Stimulated activated CD8-positive, alpha-beta memory T cell treated with anti-CD3 and anti-CD28 coated beads, Interleukin-12 subunit alpha, Interleukin-12 subunit beta, amount 100 ng/mL, for 24 hours (primary cell): ENCODE measurements at regions not wholly inside any gene's neighbourhood (a gene's known extent, or its start where the extent isn't known, plus 50 kb on each side); places are given as distances from the start of the nearest gene placed in this dataset.
"Not testable (repeated sequence)": the region's sequence is repeated elsewhere in the genome, so short reads cannot be mapped to it uniquely, and the experiment has no call there.

Experiments used
- DNase-seq: peaks from one replicate; pipeline ENCODE4 v3.0.0-alpha.2; 2020; ENCODE audit errors: extremely low read depth

DNA sequence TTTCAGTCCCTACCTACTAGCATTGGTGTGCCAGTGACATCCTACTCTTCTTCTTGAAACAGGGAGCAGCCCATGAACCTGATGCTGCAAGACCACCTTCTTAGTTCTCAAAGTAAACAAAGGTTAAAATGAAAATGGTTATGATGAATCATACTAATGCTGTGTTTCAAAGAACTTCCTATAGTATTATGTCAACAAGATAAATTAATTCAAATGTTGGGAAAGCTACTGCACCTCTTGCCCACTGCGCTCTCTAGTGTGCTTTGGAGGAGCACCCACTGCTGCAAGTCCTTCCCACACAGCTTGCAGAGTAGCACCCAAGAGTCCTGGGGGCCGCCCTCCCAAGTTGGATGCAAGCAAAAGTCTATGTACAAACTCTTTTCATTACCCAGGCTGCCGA, 81.1 kb downstream of the CD200R1L start:
- DNase-seq, result no peak

DNA sequence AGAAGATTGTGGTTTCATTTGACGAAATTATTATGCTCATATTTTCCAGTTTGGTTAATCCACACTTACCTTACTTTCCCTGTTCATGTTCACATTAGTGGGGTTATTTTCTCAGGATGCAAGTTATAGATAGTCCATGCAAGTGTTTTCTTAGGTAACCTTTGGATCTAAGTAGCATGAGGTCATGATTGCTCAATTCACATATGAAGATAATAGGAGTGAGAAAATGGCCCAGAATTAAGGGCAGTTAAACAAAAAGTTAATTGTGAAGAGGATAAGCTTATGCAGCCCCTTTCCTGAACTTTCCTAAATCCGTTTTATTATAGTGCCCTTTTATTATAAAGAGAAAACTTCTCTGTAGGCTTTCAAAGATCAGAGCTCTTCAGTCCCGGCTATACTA, 83.4 kb downstream of the CD200R1L start:
- DNase-seq, result no peak

GRCh38 chr3:112761062-112761638, 85.5 kb downstream of the CD200R1L start:
- no peak for DNase-seq

DNA sequence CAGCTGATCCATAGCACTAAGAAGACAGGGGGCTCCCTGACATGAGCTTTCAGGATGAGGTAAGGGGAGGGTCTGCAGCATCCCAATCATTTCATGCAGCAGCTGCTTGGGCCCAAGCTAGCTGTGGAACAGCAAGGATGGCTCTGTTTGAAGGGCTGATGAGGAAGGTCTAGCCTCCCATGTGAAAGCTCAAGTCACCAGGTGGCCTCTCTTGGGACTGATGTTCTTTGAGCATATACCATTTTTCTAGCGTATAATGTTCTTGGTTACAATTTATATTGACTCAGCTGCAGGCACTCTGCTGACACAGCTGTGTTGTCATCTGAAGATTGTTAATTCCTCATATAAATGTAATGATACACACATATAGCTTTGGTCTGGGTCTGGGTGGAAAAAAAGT, 87.0 kb downstream of the CD200R1L start:
- DNase-seq, result no peak

- DNase-seq, result no peak
Observed at GRCh38 chr3:112759210-112759609, 87.5 kb downstream of the CD200R1L start.

- no peak for DNase-seq
Observed at GRCh38 chr3:112757197-112757596, 89.5 kb downstream of the CD200R1L start.

DNA sequence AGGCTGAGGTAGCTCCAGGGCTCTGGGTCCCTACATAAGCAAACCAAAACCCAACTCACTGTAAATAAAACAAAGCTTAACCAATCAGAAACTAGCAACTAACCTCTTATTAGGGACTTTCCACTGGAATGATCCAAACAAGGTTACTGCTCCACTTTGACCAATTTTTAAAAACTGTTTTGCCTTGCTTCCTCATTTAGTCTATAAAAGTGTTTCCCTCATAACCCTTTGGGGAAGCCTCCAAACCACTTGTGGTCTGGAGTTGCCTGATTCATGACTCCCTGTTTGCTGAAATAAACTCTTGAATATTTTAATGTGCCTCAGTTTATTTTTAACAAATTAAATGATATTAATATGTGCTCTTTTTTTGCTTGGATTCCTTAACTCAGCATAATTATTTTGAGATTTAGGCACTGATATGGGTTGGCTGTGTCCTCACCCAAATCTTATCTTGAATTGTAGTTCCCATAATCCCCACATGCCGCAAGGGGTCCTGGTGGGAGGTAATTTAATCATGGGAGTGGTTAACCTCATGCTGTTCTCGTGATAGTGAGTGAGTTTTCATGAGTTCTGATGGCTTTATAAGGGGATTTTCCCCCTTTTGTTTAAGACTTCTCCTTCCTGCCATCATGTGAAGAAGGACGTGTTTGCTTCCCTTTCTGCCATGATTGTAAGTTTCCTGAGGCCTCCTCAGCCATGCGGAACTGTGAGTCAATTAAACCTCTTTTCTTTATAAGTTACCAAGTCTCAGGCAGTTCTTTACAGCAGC, 90.6 kb downstream of the CD200R1L start:
- no peak for DNase-seq

- not testable (repeated sequence) for DNase-seq
Observed at GRCh38 chr3:112755046-112755445, 91.6 kb downstream of the CD200R1L start.

DNA sequence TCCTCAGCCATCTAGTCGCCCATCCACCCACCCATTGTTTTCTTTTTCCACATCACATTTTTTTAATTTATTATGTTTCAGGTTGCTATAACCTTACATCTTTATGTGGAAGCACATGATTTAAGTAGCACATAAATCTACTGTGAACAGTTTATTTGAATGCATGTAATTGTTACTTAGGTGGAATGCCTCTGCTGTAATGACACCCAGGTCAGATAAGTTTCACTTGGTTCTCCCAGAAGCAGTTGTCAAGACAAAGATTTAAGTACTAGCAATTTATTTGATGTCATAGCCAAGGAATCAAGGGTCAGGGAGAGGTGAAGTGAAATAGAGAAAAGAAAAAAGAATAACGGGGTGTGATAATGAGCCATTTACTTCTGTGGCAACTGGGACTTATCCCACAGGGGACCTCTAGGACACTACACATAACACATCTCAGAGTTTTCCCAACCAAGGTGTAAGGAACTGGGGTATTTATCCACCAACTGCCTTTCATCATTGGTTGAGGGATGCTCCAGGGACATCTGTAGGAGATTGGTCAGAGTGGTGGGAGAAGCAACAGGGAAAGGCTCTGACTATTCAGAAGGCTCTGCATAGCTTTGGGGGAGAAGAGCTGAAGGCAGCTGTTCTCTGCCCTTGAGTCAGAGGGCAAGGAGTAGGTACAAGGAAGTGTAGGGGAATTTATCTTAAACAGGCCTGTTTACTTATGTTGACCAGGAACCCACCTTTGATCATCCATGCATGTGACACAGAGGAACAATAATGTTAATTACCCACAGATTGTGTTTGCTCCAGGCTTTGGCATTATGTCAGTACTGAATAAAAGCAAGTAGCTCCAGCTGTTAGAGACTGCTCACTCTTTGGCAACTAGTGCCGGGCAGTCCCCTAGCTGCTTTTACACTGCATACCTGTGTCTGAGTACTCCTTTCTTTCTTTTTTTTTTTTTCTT, 94.8 kb downstream of the CD200R1L start:
- DNase-seq, result no peak

- DNase-seq, result no peak
Observed at GRCh38 chr3:112751061-112751460, 95.6 kb downstream of the CD200R1L start.

DNA sequence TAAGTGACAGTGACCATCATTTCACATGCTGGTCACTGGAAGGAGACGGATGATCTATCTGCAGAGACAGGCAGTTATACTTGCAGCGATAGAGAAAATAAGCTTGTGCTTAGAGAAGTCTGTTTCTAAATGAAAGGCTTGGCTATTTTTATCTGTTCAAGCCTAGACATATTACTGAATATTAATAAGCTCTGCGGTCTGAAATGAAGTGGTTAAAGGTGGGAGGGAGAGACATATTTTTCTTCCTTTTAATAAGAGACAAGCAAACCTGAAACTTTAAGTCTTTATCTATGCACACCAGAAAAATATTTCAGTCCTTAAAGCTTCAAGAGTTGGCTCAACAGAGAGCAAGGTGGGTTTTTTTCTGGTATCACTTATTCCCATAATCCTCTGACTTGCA, 99.0 kb downstream of the CD200R1L start:
- no peak for DNase-seq

DNA sequence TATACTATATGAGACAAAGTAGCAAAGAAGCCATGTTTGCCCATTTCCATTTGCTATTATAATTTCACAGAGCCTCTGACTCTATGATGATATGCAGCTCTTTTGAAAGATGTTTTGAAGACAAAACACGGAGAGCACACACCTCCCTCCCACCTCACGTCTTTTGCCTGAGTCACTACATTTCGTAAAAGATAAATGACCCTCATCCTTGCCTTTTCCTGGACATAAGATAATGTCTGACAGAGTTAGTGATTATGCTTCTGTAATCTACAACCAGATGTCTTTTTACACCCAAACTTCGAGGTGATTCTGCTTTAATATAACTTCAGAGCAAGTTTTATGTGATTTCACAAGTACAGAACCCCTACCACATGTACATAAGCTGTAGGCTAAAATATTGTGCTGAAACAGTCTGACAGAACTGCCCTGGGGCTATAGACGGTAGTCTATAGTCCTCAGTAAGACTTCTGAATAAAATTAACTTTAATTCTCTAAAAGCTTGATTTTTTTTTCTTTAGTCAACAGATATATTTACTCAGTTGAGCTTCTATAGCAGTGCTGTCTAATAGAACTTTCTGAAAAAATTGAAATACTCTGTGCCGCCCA, 99.9 kb downstream of the CD200R1L start:
- no peak for DNase-seq

GRCh38 chr3:112745567-112746248, 101.0 kb downstream of the CD200R1L start:
- DNase-seq, result no peak

DNA sequence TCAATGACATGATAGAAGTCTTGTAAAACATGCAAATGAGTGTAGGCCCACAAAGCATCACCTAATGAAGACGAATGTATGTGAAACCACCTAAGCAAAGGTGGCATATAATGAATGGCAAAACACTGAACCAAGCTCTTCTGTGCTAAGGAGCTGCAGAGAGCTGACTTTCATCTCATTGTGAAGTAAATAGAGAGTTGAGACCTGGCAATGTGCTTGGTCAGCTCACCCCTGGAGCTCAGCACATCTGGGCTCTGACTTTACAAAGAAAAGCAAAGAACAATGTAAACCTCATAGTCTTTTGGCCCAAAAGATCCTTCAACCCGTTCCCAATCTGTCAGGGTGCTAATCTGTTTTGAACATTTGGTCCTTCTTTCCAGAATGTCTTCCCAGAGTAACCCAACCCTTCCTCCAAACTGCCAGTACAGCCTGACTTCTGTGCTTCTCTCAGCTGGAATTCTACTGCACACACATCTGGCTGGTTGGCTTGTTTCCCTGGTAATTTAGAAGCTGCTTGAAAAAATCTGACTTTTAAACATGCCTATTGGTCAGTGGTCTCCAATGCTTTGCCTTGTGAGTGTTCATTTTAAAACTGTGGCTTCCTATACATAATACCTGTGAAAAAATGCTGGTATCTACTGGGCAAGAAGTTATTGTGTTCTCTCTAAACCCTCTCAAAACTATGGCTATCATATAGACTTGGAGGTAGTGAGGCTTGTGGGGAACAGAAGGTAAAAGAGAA, 101.7 kb downstream of the CD200R1L start:
- DNase-seq, result no peak

- no peak for DNase-seq
Observed at GRCh38 chr3:112744106-112744505, 102.6 kb downstream of the CD200R1L start.

- no peak for DNase-seq
Observed at GRCh38 chr3:112742934-112743333, 102.0 kb upstream of the CCDC80 start.

DNA sequence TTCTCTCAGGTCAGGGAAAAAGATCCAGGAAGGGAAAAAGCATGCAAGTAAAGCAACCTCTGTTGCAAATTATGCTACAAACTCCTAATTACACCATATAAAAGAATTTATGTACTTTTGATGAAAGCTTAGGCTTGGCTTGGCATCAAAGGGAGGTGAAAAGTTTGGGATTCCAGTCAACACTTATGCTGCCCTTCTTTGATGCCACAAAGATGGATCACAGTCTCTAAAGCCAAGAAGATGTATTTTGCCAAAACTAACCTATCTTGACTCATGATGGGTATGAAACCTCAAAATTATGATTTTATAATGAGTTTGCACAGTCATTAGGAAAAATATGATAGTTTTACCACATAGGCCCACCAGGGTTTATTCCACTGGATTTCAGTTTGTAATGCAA, 101.0 kb upstream of the CCDC80 start:
- DNase-seq, result no peak

DNA sequence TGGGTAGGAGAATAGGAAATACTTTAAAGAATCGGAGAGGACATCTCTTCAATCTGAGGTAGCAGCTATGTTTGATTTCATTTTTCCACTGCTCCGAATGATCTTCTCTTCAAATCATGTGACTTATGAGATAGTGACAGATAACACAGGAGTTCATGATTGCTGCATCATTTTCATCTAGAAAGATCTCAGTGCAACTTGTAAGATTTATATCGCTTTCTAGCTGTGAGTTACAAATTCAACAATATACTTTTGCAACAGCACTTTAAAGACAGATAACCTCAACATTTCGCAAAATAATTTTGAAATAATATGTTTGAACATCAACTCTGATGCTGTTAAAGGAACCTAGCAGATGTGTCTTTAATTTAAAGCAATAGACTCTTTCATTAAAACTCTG, 99.9 kb upstream of the CCDC80 start:
- no peak for DNase-seq

GRCh38 chr3:112739252-112739965, 98.5 kb upstream of the CCDC80 start:
- no peak for DNase-seq

DNA sequence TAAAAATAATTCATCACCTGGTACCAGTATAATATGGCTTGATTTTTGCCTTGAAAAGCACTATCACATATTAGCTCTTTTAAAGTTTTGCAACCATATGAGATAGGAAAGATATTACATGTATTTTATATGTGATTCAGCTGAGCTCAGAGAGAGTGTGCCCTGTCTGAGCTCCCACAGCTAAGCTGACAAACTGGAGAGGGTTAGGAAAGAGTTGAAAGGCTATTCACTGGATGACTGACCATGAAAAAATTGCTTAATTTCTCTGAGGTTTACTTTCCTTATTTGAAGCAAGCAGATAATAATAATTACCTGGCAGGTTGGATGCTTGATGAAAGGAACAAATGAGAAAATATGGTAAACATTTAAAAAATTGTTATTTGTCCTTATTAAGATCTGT, 97.4 kb upstream of the CCDC80 start:
- DNase-seq, result no peak
